ENCODE measurements at regions not wholly inside any gene's neighbourhood (a gene's known extent, or its start where the extent isn't known, plus 50 kb on each side); places are given as distances from the start of the nearest gene placed in this dataset.

- Histone ChIP-seq H3K14ac (replicated peaks; ENCODE audit: low read depth, low read length) (no peak overlapping the region), H3K56ac (ENCODE audit: extremely low read depth, insufficient read depth, low read length) (no peak overlapping the region), H3K18ac (ENCODE audit: low read depth, low read length) (no peak overlapping the region), H2BK120ac (ENCODE audit: low read depth, low read length) (no peak overlapping the region), H2AK5ac (ENCODE audit: low read depth, low read length) (no peak overlapping the region), H3K9me3 (ENCODE audit: control insufficient read depth, insufficient read depth, low read length) (0 out of 2 replicates have a peak, but pooled peaks cover 1% of the 10 kb centered on the region), H3K9me1 (ENCODE audit: insufficient read depth, low read length) (no peaks in the 10 kb centered on the region), H4K8ac (ENCODE audit: low read depth in 2 of 2, low read length in 2 of 2) (no peak overlapping the region), H3K4me1 (ENCODE audit: control insufficient read depth, insufficient read depth, low read length) (no peaks in the 10 kb centered on the region), H3K27ac (ENCODE audit: insufficient read depth, low read length) (no peak overlapping the region), H4K5ac (ENCODE audit: low read depth, low read length) (no peak overlapping the region), H3K4me2 (ENCODE audit: low read depth, low read length) (no peak overlapping the region), H3K9ac (ENCODE audit: low read depth, low read length) (no peak overlapping the region), H3K79me1 (ENCODE audit: low read depth in 1 of 2, low read length in 2 of 2) (no peaks in the 10 kb centered on the region), H2AK9ac (replicated peaks; ENCODE audit: low read depth, low read length, poor library complexity) (no peak overlapping the region), H4K91ac (ENCODE audit: insufficient read depth, low read depth, low read length) (no peak overlapping the region), H2AFZ (replicated peaks; ENCODE audit: low read length, poor library complexity) (no peak overlapping the region), H2BK5ac (ENCODE audit: low read depth, low read length, poor library complexity, severe bottlenecking) (no peak overlapping the region), H3K23ac (ENCODE audit: low read depth, low read length) (no peak overlapping the region), H3K36me3 (ENCODE audit: control insufficient read depth, insufficient read depth, low read length) (no peaks in the 10 kb centered on the region), H3K4me3 (ENCODE audit: insufficient read depth, low read depth, low read length) (no peak overlapping the region), H3K27me3 (ENCODE audit: control insufficient read depth, insufficient read depth, low read length) (no peaks in the 10 kb centered on the region), H2BK15ac (ENCODE audit: low read depth, low read length) (no peak overlapping the region), H4K20me1 (ENCODE audit: insufficient read depth, low read length) (no peaks in the 10 kb centered on the region), H3K4ac (ENCODE audit: low read depth, low read length) (no peak overlapping the region), H2BK20ac (ENCODE audit: low read depth, low read length) (no peak overlapping the region)
- no peak for ATAC-seq (ENCODE audit: low read depth)
- ChIA-PET POLR2A (ENCODE audit: unreplicated experiment) (no interaction called here), CTCF (no interaction called here)
- no peak for DNase-seq
- TF ChIP-seq MAFK (IDR thresholded peaks at IDR 0.05; ENCODE audit: low read depth, low read length) = no peak
- no peak for TF ChIP-seq MXI1 (IDR thresholded peaks at IDR 0.05; ENCODE audit: borderline replicate concordance, low read depth, low read length)
- no peak for TF ChIP-seq CHD1 (IDR thresholded peaks at IDR 0.05; ENCODE audit: low read depth, low read length)
- no peak for TF ChIP-seq BHLHE40 (IDR thresholded peaks at IDR 0.05; ENCODE audit: low read depth, low read length)
- TF ChIP-seq, protein P1, sequence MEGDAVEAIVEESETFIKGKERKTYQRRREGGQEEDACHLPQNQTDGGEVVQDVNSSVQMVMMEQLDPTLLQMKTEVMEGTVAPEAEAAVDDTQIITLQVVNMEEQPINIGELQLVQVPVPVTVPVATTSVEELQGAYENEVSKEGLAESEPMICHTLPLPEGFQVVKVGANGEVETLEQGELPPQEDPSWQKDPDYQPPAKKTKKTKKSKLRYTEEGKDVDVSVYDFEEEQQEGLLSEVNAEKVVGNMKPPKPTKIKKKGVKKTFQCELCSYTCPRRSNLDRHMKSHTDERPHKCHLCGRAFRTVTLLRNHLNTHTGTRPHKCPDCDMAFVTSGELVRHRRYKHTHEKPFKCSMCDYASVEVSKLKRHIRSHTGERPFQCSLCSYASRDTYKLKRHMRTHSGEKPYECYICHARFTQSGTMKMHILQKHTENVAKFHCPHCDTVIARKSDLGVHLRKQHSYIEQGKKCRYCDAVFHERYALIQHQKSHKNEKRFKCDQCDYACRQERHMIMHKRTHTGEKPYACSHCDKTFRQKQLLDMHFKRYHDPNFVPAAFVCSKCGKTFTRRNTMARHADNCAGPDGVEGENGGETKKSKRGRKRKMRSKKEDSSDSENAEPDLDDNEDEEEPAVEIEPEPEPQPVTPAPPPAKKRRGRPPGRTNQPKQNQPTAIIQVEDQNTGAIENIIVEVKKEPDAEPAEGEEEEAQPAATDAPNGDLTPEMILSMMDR (conservative IDR thresholded peaks at IDR 0.05; ENCODE audit: low read depth, low read length) = no peak
- TF ChIP-seq RAD21 (IDR thresholded peaks at IDR 0.05; ENCODE audit: low read length) = no peak
- no peak for TF ChIP-seq NFE2L2 (IDR thresholded peaks at IDR 0.05; ENCODE audit: low read depth, low read length)
- TF ChIP-seq CEBPB (IDR thresholded peaks at IDR 0.05; ENCODE audit: low read depth, low read length) = no peak
- no peak for TF ChIP-seq USF2 (IDR thresholded peaks at IDR 0.05; ENCODE audit: low read depth, low read length)
- TF ChIP-seq, protein P2, sequence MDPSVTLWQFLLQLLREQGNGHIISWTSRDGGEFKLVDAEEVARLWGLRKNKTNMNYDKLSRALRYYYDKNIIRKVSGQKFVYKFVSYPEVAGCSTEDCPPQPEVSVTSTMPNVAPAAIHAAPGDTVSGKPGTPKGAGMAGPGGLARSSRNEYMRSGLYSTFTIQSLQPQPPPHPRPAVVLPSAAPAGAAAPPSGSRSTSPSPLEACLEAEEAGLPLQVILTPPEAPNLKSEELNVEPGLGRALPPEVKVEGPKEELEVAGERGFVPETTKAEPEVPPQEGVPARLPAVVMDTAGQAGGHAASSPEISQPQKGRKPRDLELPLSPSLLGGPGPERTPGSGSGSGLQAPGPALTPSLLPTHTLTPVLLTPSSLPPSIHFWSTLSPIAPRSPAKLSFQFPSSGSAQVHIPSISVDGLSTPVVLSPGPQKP (IDR thresholded peaks at IDR 0.05; ENCODE audit: borderline replicate concordance, low read depth, low read length) = no peak
- TF ChIP-seq MAZ (IDR thresholded peaks at IDR 0.05; ENCODE audit: borderline replicate concordance, low read depth, low read length) = no peak
- no peak for TF ChIP-seq SMC3 (IDR thresholded peaks at IDR 0.05; ENCODE audit: low read depth, low read length)
- no peak for TF ChIP-seq FOS (IDR thresholded peaks at IDR 0.05; ENCODE audit: low read depth, low read length)
- no peak for TF ChIP-seq POLR2A (IDR thresholded peaks at IDR 0.05; ENCODE audit: low read depth, low read length)
- in situ Hi-C loops (cut with MboI; ENCODE audit: low sequenced_read_pairs) = no loop called here
- intact Hi-C loops (cut with micrococcal nuclease) = no loop called here
- dilution Hi-C loops (cut with HindIII; ENCODE audit: low sequenced_read_pairs, unreplicated experiment) = no loop called here
- no TSS peak for BruUV-seq (replicated peaks)
- WGBS, 2 experiments (ENCODE audit: extremely low coverage in 2 of 2, insufficient read length in 1 of 2) = no CpG with 5 or more reads among the region's 5 CpGs
Measured at GRCh38 chr6:151716526-151716932, 91.0 kb upstream of the ESR1 start.
